OCI-LY3 (cell line): ENCODE measurements at regions not wholly inside any gene's neighbourhood (a gene's known extent, or its start where the extent isn't known, plus 50 kb on each side); places are given as distances from the start of the nearest gene placed in this dataset.

Experiments used
- CTCF ChIP-seq: fragments of 200-600, 300-600 bp; sonication (generic); IDR thresholded peaks from 2 replicates; pipeline ENCODE4 v1.5.1; 2014; ENCODE audit warnings: antibody characterized with exemption, low read length, low read depth
- EZH2phosphoT487 ChIP-seq: fragments of 200-600 bp; shearing (Covaris generic); IDR thresholded peaks from 2 replicates; pipeline ENCODE4 v1.6.1; 2018; ENCODE audit warnings: antibody characterized with exemption, mixed run types, low read depth

DNA sequence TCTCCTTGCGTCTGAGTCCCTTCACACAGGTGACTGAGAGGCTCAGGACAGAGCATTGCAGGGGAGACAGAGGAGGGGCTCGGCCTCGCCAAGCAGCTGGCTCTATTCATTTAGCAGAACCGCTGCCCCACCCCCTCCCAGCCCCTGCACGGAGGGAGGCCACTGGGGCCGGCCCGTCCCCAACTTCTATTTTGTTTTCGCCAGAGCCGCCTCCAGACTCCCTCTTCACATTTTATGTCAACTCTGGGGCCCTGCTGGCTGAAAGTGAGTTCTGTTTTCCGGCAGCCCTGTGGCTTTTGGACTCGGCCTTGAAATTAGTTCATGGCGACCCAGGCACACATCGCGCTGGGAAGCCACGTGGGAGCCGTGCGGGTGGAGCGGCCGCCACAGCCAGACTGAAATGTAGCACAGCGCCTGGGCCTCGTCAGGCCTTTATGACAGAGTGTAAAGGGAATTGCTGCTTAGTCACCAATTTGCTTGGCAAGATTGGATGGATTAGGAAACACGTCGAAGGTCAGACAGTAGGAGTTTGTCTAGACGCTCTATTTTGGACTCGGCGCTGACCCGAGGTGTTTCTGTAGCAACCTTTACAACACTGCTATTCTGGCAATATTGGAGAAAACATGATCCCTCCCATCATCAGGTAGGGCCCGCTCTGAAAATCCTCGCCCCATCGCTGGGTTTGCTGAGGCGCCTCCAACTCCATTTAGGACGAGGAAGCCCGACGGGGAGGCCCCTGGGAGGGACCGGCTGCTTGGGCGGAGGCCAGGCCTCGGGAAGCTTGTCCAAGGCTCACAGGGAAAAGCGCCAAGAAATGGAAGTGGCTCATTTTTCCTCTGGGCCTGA lies 90.7 kb upstream of the CTDP1 start:
- TF ChIP-seq CTCF (no peak), EZH2phosphoT487 (no peak)
